ENCODE measurements at regions not wholly inside any gene's neighbourhood (a gene's known extent, or its start where the extent isn't known, plus 50 kb on each side); places are given as distances from the start of the nearest gene placed in this dataset.

- DNase-seq = no peak
Observed at GRCh38 chr5:4420177-4420576, 720.0 kb upstream of the ADAMTS16 start.

GRCh38 chr5:4420681-4421080 lies 719.4 kb upstream of the ADAMTS16 start:
- no peak for DNase-seq

- no peak for DNase-seq
Observed at GRCh38 chr5:4422247-4422646, 717.9 kb upstream of the ADAMTS16 start.

- no peak for DNase-seq
Observed at GRCh38 chr5:4424895-4425294, 715.2 kb upstream of the ADAMTS16 start.

- no peak for DNase-seq
Observed at GRCh38 chr5:4440536-4440935, 699.6 kb upstream of the ADAMTS16 start.

- no peak for DNase-seq
Observed at GRCh38 chr5:4442221-4442620, 697.9 kb upstream of the ADAMTS16 start.

GRCh38 chr5:4447657-4448056 lies 692.5 kb upstream of the ADAMTS16 start:
- DNase-seq = no peak

- no peak for DNase-seq
Observed at GRCh38 chr5:4453655-4454054, 686.5 kb upstream of the ADAMTS16 start.

- no peak for DNase-seq
Observed at GRCh38 chr5:4479426-4479825, 660.7 kb upstream of the ADAMTS16 start.

- no peak for DNase-seq
Observed at GRCh38 chr5:4480528-4481349, 659.4 kb upstream of the ADAMTS16 start.

GRCh38 chr5:4487581-4487980 lies 652.5 kb upstream of the ADAMTS16 start:
- no peak for DNase-seq

GRCh38 chr5:4511996-4512656 lies 628.0 kb upstream of the ADAMTS16 start:
- no peak for DNase-seq

- no peak for DNase-seq
Observed at GRCh38 chr5:4513381-4513780, 626.7 kb upstream of the ADAMTS16 start.

GRCh38 chr5:4514067-4514648 lies 626.0 kb upstream of the ADAMTS16 start:
- no peak for DNase-seq

- DNase-seq = no peak
Observed at GRCh38 chr5:4518903-4519672, 621.0 kb upstream of the ADAMTS16 start.

- DNase-seq = no peak
Observed at GRCh38 chr5:4520559-4520958, 619.6 kb upstream of the ADAMTS16 start.

- no peak for DNase-seq
Observed at GRCh38 chr5:4523038-4523437, 617.1 kb upstream of the ADAMTS16 start.

GRCh38 chr5:4531756-4532704 lies 608.1 kb upstream of the ADAMTS16 start:
- DNase-seq = no peak

GRCh38 chr5:4532705-4533080 lies 607.4 kb upstream of the ADAMTS16 start:
- no peak for DNase-seq

- no peak for DNase-seq
Observed at GRCh38 chr5:4533457-4534105, 606.5 kb upstream of the ADAMTS16 start.

- DNase-seq = no peak
Observed at GRCh38 chr5:4537489-4537888, 602.6 kb upstream of the ADAMTS16 start.
